IMR-90 (cell line): ENCODE measurements at regions not wholly inside any gene's neighbourhood (a gene's known extent, or its start where the extent isn't known, plus 50 kb on each side); places are given as distances from the start of the nearest gene placed in this dataset.

Source experiments
- ATAC-seq: fragments of 200-7000 bp; cut with Tn5 transposase; 2 replicates; pipeline ENCODE4 v1.9.1; 2020; ENCODE audit warnings: low read depth, mild to moderate bottlenecking, moderate library complexity
- BruUV-seq: library from RNA; stranded (reverse); fragments of 400-500 nt; replicated peaks from 2 replicates; lab custom pipeline; 2021; lab: Mats Ljungman, UMichigan
- CTCF ChIA-PET: fragments of 300-600 bp; formaldehyde crosslinking; extraction: SDS; loops from one replicate; lab custom pipeline; 2021; ENCODE audit warnings: antibody characterized with exemption; lab: Yijun Ruan, JAX
- POLR2A ChIA-PET: fragments of 300-600 bp; sonication (Branson Sonifier 250); formaldehyde crosslinking; loops from one replicate; lab custom pipeline; 2022; ENCODE audit warnings: antibody characterized with exemption; ENCODE audit not compliant: unreplicated experiment; lab: Charles Lee
- DNase-seq: peaks from one replicate; pipeline ENCODE4 v3.0.0; 2013
- H2AFZ ChIP-seq: replicated peaks from 2 replicates; pipeline ENCODE3; 2013; ENCODE audit warnings: low read length, mild to moderate bottlenecking; ENCODE audit not compliant: poor library complexity
- H2AK5ac ChIP-seq: 2 replicates; pipeline ENCODE4 v1.6.1; 2013; ENCODE audit warnings: low read depth, low read length, inconsistent platforms
- H2AK9ac ChIP-seq: replicated peaks from 2 replicates; pipeline ENCODE3; 2013; ENCODE audit warnings: mild to moderate bottlenecking, low read depth, low read length, moderate library complexity; ENCODE audit not compliant: poor library complexity
- H2BK120ac ChIP-seq: 2 replicates; pipeline ENCODE4 v1.6.1; 2013; ENCODE audit warnings: low read depth, low read length, inconsistent platforms
- H2BK15ac ChIP-seq: 3 replicates; pipeline ENCODE4 v1.6.1; 2013; ENCODE audit warnings: low read depth, low read length, inconsistent platforms
- H2BK20ac ChIP-seq: 2 replicates; pipeline ENCODE4 v1.6.1; 2013; ENCODE audit warnings: low read depth, mild to moderate bottlenecking, inconsistent platforms, low read length, moderate library complexity
- H2BK5ac ChIP-seq: 2 replicates; pipeline ENCODE4 v1.6.1; 2013; ENCODE audit warnings: mild to moderate bottlenecking, low read depth, low read length, inconsistent platforms; ENCODE audit not compliant: poor library complexity, severe bottlenecking
- H3K14ac ChIP-seq: replicated peaks from 2 replicates; pipeline ENCODE4 v1.6.1; 2013; ENCODE audit warnings: low read depth, low read length, inconsistent platforms
- H3K18ac ChIP-seq: 2 replicates; pipeline ENCODE4 v1.6.1; 2013; ENCODE audit warnings: low read depth, low read length, control low read depth
- H3K23ac ChIP-seq: 2 replicates; pipeline ENCODE4 v1.6.1; 2013; ENCODE audit warnings: low read depth, low read length, inconsistent platforms
- H3K27ac ChIP-seq: 2 replicates; pipeline ENCODE4 v1.5.1; 2013; ENCODE audit warnings: mild to moderate bottlenecking, control low read depth, low read length; ENCODE audit not compliant: insufficient read depth
- H3K27me3 ChIP-seq: 2 replicates; pipeline ENCODE4 v1.6.1; 2013; ENCODE audit warnings: low read length; ENCODE audit not compliant: control insufficient read depth, insufficient read depth
- H3K36me3 ChIP-seq: 2 replicates; pipeline ENCODE4 v1.6.1; 2013; ENCODE audit warnings: low read length, mixed read lengths; ENCODE audit not compliant: control insufficient read depth, insufficient read depth
- H3K4ac ChIP-seq: 2 replicates; pipeline ENCODE4 v1.6.1; 2013; ENCODE audit warnings: low read depth, low read length, inconsistent platforms
- H3K4me1 ChIP-seq: 2 replicates; pipeline ENCODE4 v1.6.1; 2013; ENCODE audit warnings: low read length, mixed read lengths; ENCODE audit not compliant: control insufficient read depth, insufficient read depth
- H3K4me2 ChIP-seq: 2 replicates; pipeline ENCODE4 v1.6.1; 2013; ENCODE audit warnings: low read depth, mild to moderate bottlenecking, control low read depth, low read length, moderate library complexity
- H3K4me3 ChIP-seq: 2 replicates; pipeline ENCODE4 v1.5.1; 2013; ENCODE audit warnings: low read depth, mild to moderate bottlenecking, control low read depth, low read length, moderate library complexity; ENCODE audit not compliant: insufficient read depth
- H3K56ac ChIP-seq: 2 replicates; pipeline ENCODE4 v1.6.1; 2013; ENCODE audit warnings: low read length, inconsistent platforms; ENCODE audit not compliant: insufficient read depth; ENCODE audit errors: extremely low read depth
- H3K79me1 ChIP-seq, 2 experiments: 2 replicates each; pipeline ENCODE4 v1.6.1; 2013; ENCODE audit warnings: low read length in 2 of 2, inconsistent platforms in 1 of 2, low read depth in 1 of 2
- H3K9ac ChIP-seq: 2 replicates; pipeline ENCODE4 v1.6.1; 2013; ENCODE audit warnings: low read depth, low read length, control low read depth
- H3K9me1 ChIP-seq: 2 replicates; pipeline ENCODE4 v1.6.1; 2013; ENCODE audit warnings: low read length, inconsistent platforms; ENCODE audit not compliant: insufficient read depth
- H3K9me3 ChIP-seq: 2 replicates; pipeline ENCODE4 v1.6.1; 2013; ENCODE audit warnings: low read length; ENCODE audit not compliant: control insufficient read depth, insufficient read depth
- H4K20me1 ChIP-seq: 2 replicates; pipeline ENCODE4 v1.6.1; 2013; ENCODE audit warnings: low read length, inconsistent platforms; ENCODE audit not compliant: insufficient read depth
- H4K5ac ChIP-seq: 2 replicates; pipeline ENCODE4 v1.6.1; 2013; ENCODE audit warnings: mild to moderate bottlenecking, low read depth, low read length, control low read depth
- H4K8ac ChIP-seq, 2 experiments: 2 replicates each; pipeline ENCODE4 v1.6.1; 2013; ENCODE audit warnings: low read depth in 2 of 2, low read length in 2 of 2, control low read depth in 1 of 2, inconsistent platforms in 1 of 2
- H4K91ac ChIP-seq: 2 replicates; pipeline ENCODE4 v1.6.1; 2013; ENCODE audit warnings: low read depth, low read length, inconsistent platforms; ENCODE audit not compliant: insufficient read depth
- NFE2L2 ChIP-seq: fragments of 150-350 bp; IDR thresholded peaks from 2 replicates; pipeline ENCODE4 v1.6.1; 2016; ENCODE audit warnings: low read depth, mild to moderate bottlenecking, low read length
- RAD21 ChIP-seq: IDR thresholded peaks from 2 replicates; pipeline ENCODE4 v1.6.1; 2012; ENCODE audit warnings: low read length, improper control_type of control experiment
- WGBS, 2 experiments: methylation state at CpG; one replicate each; pipeline versions ENCODE4 v1.1.5 to v1.1.7; 2013; ENCODE audit warnings: missing lambda C conversion rate in 2 of 2; ENCODE audit not compliant: insufficient read length in 1 of 2; ENCODE audit errors: extremely low coverage in 2 of 2; 5-methylcytosine and 5-hydroxymethylcytosine counted together
- dilution Hi-C: fragments of 300-500 bp; cut with HindIII; formaldehyde crosslinking; loops from one replicate; pipeline ENCODE4 v1.14.3; 2018; ENCODE audit warnings: low sequenced_read_pairs; ENCODE audit not compliant: unreplicated experiment
- in situ Hi-C: fragments of 300-500 bp; cut with MboI; formaldehyde crosslinking; loops from 3 replicates; pipeline ENCODE4 v1.14.3; 2019; ENCODE audit warnings: low sequenced_read_pairs, inconsistent platforms, mixed read lengths
- intact Hi-C: fragments of 100-400 bp; cut with micrococcal nuclease; formaldehyde crosslinking; loops from 2 replicates; pipeline ENCODE4 v1.10.0; 2022

DNA sequence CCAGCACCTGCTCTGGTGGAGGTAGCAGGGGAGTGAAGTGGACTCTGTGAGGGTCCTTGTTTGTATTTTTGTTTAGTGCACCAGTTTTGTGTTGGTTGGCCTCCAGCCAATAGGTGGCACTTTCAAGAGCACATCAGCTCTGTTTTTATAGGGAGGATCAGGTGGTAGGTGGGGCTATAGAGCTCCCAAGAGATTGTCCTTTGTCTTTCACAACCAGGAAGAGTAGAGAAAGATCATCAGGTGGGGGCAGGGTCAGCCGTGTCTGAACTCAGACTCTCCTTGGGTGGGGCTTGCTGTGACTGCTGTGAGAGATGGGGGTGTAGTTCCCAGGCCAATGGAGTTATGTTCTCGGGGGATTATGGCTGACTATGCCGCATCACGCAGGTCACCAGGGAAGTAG is 159.8 kb downstream of the ZNF326 start:
- in situ Hi-C loops: no loop called here
- no CpG with 5 or more reads among the region's 4 CpGs for WGBS, 2 experiments
- H3K4me3 ChIP-seq: no peak overlapping the region
- no peak overlapping the region for H2BK15ac ChIP-seq
- no peak overlapping the region for H2BK5ac ChIP-seq
- no peak overlapping the region for H4K91ac ChIP-seq
- ATAC-seq: no peak
- no peak overlapping the region for H2AK9ac ChIP-seq
- no peak overlapping the region for H3K18ac ChIP-seq
- dilution Hi-C loops: no loop called here
- no peak for TF ChIP-seq RAD21
- no peak for TF ChIP-seq NFE2L2
- ChIA-PET POLR2A (no interaction called here), CTCF (no interaction called here)
- H3K56ac ChIP-seq: no peak overlapping the region
- no peaks in the 10 kb centered on the region for H3K4me1 ChIP-seq
- no peak overlapping the region for H2AFZ ChIP-seq
- H4K5ac ChIP-seq: no peak overlapping the region
- no peak for DNase-seq
- H3K9ac ChIP-seq: no peak overlapping the region
- no peaks in the 10 kb centered on the region for H3K79me1 ChIP-seq
- no peak overlapping the region for H3K23ac ChIP-seq
- H3K4me2 ChIP-seq: no peak overlapping the region
- no peaks in the 10 kb centered on the region for H4K20me1 ChIP-seq
- no peak overlapping the region for H2BK120ac ChIP-seq
- H3K27me3 ChIP-seq: no peaks in the 10 kb centered on the region
- no TSS peak for BruUV-seq
- no peaks in the 10 kb centered on the region for H3K9me1 ChIP-seq
- intact Hi-C loops: no loop called here
- H3K9me3 ChIP-seq: no peaks in the 10 kb centered on the region
- no peak overlapping the region for H4K8ac ChIP-seq
- no peak overlapping the region for H2BK20ac ChIP-seq
- no peak overlapping the region for H3K27ac ChIP-seq
- no peak overlapping the region for H3K14ac ChIP-seq
- no peaks in the 10 kb centered on the region for H3K36me3 ChIP-seq
- no peak overlapping the region for H3K4ac ChIP-seq
- H2AK5ac ChIP-seq: no peak overlapping the region
